ENCODE measurements at regions not wholly inside any gene's neighbourhood (a gene's known extent, or its start where the extent isn't known, plus 50 kb on each side); places are given as distances from the start of the nearest gene placed in this dataset.

DNA sequence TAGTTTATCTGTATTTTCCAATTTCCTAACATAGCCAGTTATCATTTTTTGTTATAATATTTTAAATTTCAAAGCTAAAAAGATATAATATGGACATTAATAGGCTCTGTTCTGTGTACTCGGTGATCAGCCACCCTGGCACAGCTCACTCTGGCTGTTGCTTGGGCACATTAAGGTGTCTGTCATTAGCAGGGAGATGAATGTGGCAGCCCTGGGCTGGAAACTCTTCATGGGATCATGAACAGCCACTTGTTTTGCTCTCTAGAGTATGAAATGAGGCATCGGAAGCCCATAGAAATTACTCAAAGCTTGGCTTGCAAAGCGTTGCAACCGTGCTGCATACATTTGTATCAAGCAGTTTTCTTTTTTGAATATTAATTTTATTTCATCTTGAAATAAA, 233.2 kb downstream of the DACT1 start (continued):
- TF ChIP-seq, protein P1, sequence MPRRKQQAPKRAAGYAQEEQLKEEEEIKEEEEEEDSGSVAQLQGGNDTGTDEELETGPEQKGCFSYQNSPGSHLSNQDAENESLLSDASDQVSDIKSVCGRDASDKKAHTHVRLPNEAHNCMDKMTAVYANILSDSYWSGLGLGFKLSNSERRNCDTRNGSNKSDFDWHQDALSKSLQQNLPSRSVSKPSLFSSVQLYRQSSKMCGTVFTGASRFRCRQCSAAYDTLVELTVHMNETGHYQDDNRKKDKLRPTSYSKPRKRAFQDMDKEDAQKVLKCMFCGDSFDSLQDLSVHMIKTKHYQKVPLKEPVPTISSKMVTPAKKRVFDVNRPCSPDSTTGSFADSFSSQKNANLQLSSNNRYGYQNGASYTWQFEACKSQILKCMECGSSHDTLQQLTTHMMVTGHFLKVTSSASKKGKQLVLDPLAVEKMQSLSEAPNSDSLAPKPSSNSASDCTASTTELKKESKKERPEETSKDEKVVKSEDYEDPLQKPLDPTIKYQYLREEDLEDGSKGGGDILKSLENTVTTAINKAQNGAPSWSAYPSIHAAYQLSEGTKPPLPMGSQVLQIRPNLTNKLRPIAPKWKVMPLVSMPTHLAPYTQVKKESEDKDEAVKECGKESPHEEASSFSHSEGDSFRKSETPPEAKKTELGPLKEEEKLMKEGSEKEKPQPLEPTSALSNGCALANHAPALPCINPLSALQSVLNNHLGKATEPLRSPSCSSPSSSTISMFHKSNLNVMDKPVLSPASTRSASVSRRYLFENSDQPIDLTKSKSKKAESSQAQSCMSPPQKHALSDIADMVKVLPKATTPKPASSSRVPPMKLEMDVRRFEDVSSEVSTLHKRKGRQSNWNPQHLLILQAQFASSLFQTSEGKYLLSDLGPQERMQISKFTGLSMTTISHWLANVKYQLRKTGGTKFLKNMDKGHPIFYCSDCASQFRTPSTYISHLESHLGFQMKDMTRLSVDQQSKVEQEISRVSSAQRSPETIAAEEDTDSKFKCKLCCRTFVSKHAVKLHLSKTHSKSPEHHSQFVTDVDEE (CRISPR knock-in tag; IDR thresholded peaks at IDR 0.05), result no peak
- TF ChIP-seq TCF4 (CRISPR knock-in tag; IDR thresholded peaks at IDR 0.05; ENCODE audit: borderline replicate concordance) (no peak), ZNF8 (CRISPR knock-in tag; IDR thresholded peaks at IDR 0.05) (no peak), ESRRG (CRISPR knock-in tag; IDR thresholded peaks at IDR 0.05) (no peak), ARNTL (CRISPR knock-in tag; IDR thresholded peaks at IDR 0.05; ENCODE audit: borderline replicate concordance, low read depth) (no peak), TOX (CRISPR knock-in tag; IDR thresholded peaks at IDR 0.05; ENCODE audit: borderline replicate concordance) (no peak), OSR1 (CRISPR knock-in tag; IDR thresholded peaks at IDR 0.05) (no peak), ISL1 (CRISPR knock-in tag; IDR thresholded peaks at IDR 0.05) (no peak)

DNA sequence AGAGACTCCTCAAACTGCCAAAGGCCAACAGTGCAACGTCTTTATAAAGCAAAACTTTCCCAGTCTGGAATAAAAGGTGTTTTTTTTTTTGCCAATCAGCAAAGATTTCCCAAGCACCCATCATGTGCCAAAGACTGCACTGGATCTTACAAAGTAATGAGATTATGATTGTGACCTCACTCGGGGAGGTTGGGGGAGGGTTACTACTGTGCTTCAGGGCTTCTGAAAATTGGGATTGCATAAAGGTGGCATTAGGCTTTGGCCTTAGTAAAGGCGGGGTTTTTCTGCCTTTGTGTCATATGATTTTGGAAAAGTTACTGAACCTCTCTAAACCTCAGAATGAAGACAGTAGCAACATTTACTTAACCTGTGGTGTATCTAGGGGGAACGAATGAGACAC, 233.8 kb downstream of the DACT1 start:
- no peak for TF ChIP-seq ZFP30 (CRISPR knock-in tag; IDR thresholded peaks at IDR 0.05)
- TF ChIP-seq, protein P2, sequence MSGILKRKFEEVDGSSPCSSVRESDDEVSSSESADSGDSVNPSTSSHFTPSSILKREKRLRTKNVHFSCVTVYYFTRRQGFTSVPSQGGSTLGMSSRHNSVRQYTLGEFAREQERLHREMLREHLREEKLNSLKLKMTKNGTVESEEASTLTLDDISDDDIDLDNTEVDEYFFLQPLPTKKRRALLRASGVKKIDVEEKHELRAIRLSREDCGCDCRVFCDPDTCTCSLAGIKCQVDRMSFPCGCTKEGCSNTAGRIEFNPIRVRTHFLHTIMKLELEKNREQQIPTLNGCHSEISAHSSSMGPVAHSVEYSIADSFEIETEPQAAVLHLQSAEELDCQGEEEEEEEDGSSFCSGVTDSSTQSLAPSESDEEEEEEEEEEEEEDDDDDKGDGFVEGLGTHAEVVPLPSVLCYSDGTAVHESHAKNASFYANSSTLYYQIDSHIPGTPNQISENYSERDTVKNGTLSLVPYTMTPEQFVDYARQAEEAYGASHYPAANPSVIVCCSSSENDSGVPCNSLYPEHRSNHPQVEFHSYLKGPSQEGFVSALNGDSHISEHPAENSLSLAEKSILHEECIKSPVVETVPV (CRISPR knock-in tag; IDR thresholded peaks at IDR 0.05), result no peak
- TF ChIP-seq ISL1 (CRISPR knock-in tag; IDR thresholded peaks at IDR 0.05), result no peak
- TF ChIP-seq, protein P3, sequence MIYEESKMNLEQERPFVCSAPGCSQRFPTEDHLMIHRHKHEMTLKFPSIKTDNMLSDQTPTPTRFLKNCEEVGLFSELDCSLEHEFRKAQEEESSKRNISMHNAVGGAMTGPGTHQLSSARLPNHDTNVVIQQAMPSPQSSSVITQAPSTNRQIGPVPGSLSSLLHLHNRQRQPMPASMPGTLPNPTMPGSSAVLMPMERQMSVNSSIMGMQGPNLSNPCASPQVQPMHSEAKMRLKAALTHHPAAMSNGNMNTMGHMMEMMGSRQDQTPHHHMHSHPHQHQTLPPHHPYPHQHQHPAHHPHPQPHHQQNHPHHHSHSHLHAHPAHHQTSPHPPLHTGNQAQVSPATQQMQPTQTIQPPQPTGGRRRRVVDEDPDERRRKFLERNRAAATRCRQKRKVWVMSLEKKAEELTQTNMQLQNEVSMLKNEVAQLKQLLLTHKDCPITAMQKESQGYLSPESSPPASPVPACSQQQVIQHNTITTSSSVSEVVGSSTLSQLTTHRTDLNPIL (CRISPR knock-in tag; IDR thresholded peaks at IDR 0.05; ENCODE audit: low read depth), result no peak
- TF ChIP-seq, protein P1 (CRISPR knock-in tag; IDR thresholded peaks at IDR 0.05), result no peak
- TF ChIP-seq, protein P4, sequence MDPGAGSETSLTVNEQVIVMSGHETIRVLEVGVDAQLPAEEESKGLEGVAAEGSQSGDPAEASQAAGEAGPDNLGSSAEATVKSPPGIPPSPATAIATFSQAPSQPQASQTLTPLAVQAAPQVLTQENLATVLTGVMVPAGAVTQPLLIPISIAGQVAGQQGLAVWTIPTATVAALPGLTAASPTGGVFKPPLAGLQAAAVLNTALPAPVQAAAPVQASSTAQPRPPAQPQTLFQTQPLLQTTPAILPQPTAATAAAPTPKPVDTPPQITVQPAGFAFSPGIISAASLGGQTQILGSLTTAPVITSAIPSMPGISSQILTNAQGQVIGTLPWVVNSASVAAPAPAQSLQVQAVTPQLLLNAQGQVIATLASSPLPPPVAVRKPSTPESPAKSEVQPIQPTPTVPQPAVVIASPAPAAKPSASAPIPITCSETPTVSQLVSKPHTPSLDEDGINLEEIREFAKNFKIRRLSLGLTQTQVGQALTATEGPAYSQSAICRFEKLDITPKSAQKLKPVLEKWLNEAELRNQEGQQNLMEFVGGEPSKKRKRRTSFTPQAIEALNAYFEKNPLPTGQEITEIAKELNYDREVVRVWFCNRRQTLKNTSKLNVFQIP (CRISPR knock-in tag; IDR thresholded peaks at IDR 0.05; ENCODE audit: borderline replicate concordance, low read depth), result no peak
- TF ChIP-seq BACH2 (CRISPR knock-in tag; IDR thresholded peaks at IDR 0.05; ENCODE audit: borderline replicate concordance), result no peak
- TF ChIP-seq OSR1 (CRISPR knock-in tag; IDR thresholded peaks at IDR 0.05), result no peak
- no peak for TF ChIP-seq ZNF565 (CRISPR knock-in tag; conservative IDR thresholded peaks at IDR 0.05; ENCODE audit: low read depth)
- no peak for TF ChIP-seq ESRRG (CRISPR knock-in tag; IDR thresholded peaks at IDR 0.05)
- no peak for TF ChIP-seq TCF4 (CRISPR knock-in tag; IDR thresholded peaks at IDR 0.05; ENCODE audit: borderline replicate concordance)
- TF ChIP-seq PPARA (CRISPR knock-in tag; IDR thresholded peaks at IDR 0.05; ENCODE audit: borderline replicate concordance), result no peak
- no peak for TF ChIP-seq TOX (CRISPR knock-in tag; IDR thresholded peaks at IDR 0.05; ENCODE audit: borderline replicate concordance)
- ATAC-seq, result no peak

DNA sequence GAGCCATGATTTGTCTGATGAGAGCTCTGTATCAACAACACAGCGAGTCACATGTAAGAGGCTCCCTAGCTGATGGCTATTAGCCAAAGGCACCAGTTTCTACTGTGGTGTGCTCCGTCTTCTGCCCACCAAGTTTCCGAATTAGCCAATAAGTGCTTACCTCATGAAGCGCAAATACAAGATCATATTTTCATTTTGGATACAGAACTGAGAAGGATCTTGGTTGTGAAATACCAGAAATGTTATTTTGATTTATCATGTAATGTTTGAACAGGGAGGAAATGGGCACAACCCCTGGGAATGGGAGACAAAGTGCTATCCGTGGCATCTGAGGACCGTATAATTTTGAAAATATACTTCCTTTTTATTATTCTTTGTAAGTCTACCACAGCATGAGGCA, 234.3 kb downstream of the DACT1 start:
- TF ChIP-seq BACH2 (CRISPR knock-in tag; IDR thresholded peaks at IDR 0.05; ENCODE audit: borderline replicate concordance) (no peak), PPARA (CRISPR knock-in tag; IDR thresholded peaks at IDR 0.05; ENCODE audit: borderline replicate concordance) (no peak), ZFP30 (CRISPR knock-in tag; IDR thresholded peaks at IDR 0.05) (no peak), CSDC2 (CRISPR knock-in tag; IDR thresholded peaks at IDR 0.05) (no peak), ISL1 (CRISPR knock-in tag; IDR thresholded peaks at IDR 0.05) (no peak), TOX (CRISPR knock-in tag; IDR thresholded peaks at IDR 0.05; ENCODE audit: borderline replicate concordance) (no peak), GLIS3 (CRISPR knock-in tag; IDR thresholded peaks at IDR 0.05) (no peak), ZNF70 (CRISPR knock-in tag; IDR thresholded peaks at IDR 0.05) (no peak)
- TF ChIP-seq, protein P3 (CRISPR knock-in tag; IDR thresholded peaks at IDR 0.05; ENCODE audit: low read depth), result no peak
- TF ChIP-seq, protein P5, sequence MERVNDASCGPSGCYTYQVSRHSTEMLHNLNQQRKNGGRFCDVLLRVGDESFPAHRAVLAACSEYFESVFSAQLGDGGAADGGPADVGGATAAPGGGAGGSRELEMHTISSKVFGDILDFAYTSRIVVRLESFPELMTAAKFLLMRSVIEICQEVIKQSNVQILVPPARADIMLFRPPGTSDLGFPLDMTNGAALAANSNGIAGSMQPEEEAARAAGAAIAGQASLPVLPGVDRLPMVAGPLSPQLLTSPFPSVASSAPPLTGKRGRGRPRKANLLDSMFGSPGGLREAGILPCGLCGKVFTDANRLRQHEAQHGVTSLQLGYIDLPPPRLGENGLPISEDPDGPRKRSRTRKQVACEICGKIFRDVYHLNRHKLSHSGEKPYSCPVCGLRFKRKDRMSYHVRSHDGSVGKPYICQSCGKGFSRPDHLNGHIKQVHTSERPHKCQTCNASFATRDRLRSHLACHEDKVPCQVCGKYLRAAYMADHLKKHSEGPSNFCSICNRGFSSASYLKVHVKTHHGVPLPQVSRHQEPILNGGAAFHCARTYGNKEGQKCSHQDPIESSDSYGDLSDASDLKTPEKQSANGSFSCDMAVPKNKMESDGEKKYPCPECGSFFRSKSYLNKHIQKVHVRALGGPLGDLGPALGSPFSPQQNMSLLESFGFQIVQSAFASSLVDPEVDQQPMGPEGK (CRISPR knock-in tag; IDR thresholded peaks at IDR 0.05; ENCODE audit: borderline replicate concordance), result no peak
- no peak for ATAC-seq
